ENCODE measurements at regions not wholly inside any gene's neighbourhood (a gene's known extent, or its start where the extent isn't known, plus 50 kb on each side); places are given as distances from the start of the nearest gene placed in this dataset.

DNA sequence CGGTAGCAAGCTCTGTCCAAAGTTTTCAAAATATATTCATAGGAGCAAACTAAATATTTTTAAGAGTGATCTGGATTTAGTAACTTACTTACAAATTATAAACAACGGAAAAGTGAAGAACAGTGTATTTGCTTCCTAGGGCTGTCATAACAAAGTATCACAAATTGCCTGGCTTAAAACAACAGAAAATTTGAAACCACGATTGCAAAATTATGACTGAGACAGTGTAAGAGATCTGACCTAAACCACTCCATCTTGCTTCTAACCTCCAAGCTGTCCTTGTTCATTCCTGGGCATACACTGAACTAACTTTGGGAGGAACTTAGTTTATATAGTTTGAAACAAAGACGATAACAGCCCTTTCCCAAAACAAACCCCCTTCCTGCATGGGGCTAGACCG lies 202.0 kb upstream of the CDH6 start:
- TF ChIP-seq, protein P1, sequence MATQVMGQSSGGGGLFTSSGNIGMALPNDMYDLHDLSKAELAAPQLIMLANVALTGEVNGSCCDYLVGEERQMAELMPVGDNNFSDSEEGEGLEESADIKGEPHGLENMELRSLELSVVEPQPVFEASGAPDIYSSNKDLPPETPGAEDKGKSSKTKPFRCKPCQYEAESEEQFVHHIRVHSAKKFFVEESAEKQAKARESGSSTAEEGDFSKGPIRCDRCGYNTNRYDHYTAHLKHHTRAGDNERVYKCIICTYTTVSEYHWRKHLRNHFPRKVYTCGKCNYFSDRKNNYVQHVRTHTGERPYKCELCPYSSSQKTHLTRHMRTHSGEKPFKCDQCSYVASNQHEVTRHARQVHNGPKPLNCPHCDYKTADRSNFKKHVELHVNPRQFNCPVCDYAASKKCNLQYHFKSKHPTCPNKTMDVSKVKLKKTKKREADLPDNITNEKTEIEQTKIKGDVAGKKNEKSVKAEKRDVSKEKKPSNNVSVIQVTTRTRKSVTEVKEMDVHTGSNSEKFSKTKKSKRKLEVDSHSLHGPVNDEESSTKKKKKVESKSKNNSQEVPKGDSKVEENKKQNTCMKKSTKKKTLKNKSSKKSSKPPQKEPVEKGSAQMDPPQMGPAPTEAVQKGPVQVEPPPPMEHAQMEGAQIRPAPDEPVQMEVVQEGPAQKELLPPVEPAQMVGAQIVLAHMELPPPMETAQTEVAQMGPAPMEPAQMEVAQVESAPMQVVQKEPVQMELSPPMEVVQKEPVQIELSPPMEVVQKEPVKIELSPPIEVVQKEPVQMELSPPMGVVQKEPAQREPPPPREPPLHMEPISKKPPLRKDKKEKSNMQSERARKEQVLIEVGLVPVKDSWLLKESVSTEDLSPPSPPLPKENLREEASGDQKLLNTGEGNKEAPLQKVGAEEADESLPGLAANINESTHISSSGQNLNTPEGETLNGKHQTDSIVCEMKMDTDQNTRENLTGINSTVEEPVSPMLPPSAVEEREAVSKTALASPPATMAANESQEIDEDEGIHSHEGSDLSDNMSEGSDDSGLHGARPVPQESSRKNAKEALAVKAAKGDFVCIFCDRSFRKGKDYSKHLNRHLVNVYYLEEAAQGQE (IDR thresholded peaks at IDR 0.05; ENCODE audit: unreplicated experiment) = no peak
- no peak for TF ChIP-seq CTCF (conservative IDR thresholded peaks at IDR 0.05; ENCODE audit: low read depth in 2 of 2)

Measured in GM23338 (cell line).